ENCODE measurements at regions not wholly inside any gene's neighbourhood (a gene's known extent, or its start where the extent isn't known, plus 50 kb on each side); places are given as distances from the start of the nearest gene placed in this dataset.

- no peak for TF ChIP-seq ZNF677 (tag by site-specific recombination; IDR thresholded peaks at IDR 0.05)
- TF ChIP-seq, protein P1, sequence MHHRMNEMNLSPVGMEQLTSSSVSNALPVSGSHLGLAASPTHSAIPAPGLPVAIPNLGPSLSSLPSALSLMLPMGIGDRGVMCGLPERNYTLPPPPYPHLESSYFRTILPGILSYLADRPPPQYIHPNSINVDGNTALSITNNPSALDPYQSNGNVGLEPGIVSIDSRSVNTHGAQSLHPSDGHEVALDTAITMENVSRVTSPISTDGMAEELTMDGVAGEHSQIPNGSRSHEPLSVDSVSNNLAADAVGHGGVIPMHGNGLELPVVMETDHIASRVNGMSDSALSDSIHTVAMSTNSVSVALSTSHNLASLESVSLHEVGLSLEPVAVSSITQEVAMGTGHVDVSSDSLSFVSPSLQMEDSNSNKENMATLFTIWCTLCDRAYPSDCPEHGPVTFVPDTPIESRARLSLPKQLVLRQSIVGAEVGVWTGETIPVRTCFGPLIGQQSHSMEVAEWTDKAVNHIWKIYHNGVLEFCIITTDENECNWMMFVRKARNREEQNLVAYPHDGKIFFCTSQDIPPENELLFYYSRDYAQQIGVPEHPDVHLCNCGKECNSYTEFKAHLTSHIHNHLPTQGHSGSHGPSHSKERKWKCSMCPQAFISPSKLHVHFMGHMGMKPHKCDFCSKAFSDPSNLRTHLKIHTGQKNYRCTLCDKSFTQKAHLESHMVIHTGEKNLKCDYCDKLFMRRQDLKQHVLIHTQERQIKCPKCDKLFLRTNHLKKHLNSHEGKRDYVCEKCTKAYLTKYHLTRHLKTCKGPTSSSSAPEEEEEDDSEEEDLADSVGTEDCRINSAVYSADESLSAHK (tag by site-specific recombination; IDR thresholded peaks at IDR 0.05), result no peak
- TF ChIP-seq CTCF (tag by site-specific recombination; IDR thresholded peaks at IDR 0.05), result no peak
- no peak for TF ChIP-seq ZBTB17 (tag by site-specific recombination; IDR thresholded peaks at IDR 0.05)
- TF ChIP-seq ZNF664 (tag by site-specific recombination; IDR thresholded peaks at IDR 0.05), result no peak
- no peak for TF ChIP-seq ZNF302 (tag by site-specific recombination; IDR thresholded peaks at IDR 0.05; ENCODE audit: low read depth)
- TF ChIP-seq REST (tag by site-specific recombination; IDR thresholded peaks at IDR 0.05), result no peak
- TF ChIP-seq SALL2 (tag by site-specific recombination; IDR thresholded peaks at IDR 0.05; ENCODE audit: borderline replicate concordance), result no peak
- no peak for TF ChIP-seq ZNF280D (tag by site-specific recombination; IDR thresholded peaks at IDR 0.05)
- no peak for TF ChIP-seq ZNF529 (tag by site-specific recombination; IDR thresholded peaks at IDR 0.05; ENCODE audit: insufficient replicate concordance)
- no peak for TF ChIP-seq SETDB1 (IDR thresholded peaks at IDR 0.05; ENCODE audit: insufficient read length, low read length)
- TF ChIP-seq PBX3 (CRISPR knock-in tag; IDR thresholded peaks at IDR 0.05), result no peak
- no peak for TF ChIP-seq ZNF530 (tag by site-specific recombination; IDR thresholded peaks at IDR 0.05; ENCODE audit: low read depth)
These were observed 64.2 kb upstream of the CEP78 start for GRCh38 chr9:78171651-78172050.
